Activated naive CD8-positive, alpha-beta T cell treated with anti-CD3 and anti-CD28 coated beads, Interleukin-2, amount 50 U/mL, for 16 hours (primary cell): ENCODE measurements at regions not wholly inside any gene's neighbourhood (a gene's known extent, or its start where the extent isn't known, plus 50 kb on each side); places are given as distances from the start of the nearest gene placed in this dataset.
"Not testable (repeated sequence)": the region's sequence is repeated elsewhere in the genome, so short reads cannot be mapped to it uniquely, and the experiment has no call there.

Experiments used
- DNase-seq: peaks from one replicate; pipeline ENCODE4 v3.0.0-alpha.2; 2020; ENCODE audit warnings: low read depth, low spot score

DNA sequence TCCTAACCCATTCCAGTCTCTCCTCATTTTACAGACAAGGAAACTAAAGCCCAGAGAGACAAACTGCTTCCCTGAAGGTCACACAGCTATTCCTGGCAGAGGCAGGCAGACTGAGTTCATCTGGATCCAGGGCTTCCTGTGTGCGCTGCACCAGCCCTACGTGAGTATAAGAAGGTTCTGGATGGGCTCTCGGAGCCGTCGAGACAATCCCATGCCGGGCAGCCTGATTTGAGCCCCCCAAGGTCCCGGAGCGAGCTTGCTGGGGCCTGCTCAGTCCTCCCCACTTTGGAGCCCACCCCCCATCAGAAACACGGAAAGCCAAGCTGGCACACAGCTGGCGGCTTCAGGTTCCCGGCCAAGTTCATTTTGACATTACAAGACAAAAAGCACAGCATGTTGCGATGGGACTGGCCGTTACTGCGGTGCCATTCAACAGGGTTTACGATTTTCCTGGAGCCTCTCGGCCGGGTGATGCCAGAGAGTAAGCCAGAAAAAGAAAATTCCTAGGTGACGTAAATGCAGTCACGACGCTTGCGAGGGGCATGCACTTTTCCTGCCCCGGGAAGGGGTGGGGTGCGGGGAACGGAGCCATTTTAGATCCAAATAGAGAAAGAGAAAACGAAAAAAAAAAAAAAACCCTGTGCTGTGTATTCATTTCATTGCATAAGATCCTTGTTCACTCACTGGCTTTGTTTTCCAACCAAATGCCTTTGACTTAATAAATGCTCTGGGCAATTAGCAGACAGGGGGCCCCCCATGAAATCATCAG lies 167.1 kb upstream of the FOXF1 start:
- no peak for DNase-seq

GRCh38 chr16:86343796-86344585 lies 166.3 kb upstream of the FOXF1 start:
- DNase-seq = no peak

GRCh38 chr16:86344586-86344871 lies 165.8 kb upstream of the FOXF1 start:
- no peak for DNase-seq

- no peak for DNase-seq
Measured at GRCh38 chr16:86344881-86345280, 165.4 kb upstream of the FOXF1 start.

GRCh38 chr16:86345516-86345915 lies 164.8 kb upstream of the FOXF1 start:
- DNase-seq = no peak

DNA sequence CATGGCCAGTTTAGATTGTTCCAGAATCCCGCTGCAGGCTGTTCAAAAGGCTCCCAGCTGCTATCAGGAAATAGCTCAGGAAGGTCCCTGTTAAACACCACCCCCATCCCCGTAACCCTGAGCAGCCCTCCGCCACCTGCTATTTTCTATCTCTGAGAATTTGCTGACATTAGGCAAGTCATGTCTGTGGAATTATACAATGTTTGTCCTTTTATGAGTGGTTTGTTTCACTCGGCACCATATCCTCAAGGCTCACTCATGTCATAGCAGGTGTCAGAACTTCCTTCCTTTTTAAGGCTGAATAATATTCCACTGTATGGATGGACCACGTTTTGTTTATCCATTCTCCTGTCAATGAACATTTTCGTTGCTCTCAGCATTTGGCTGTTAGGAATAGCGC lies 164.3 kb upstream of the FOXF1 start:
- DNase-seq = no peak

DNA sequence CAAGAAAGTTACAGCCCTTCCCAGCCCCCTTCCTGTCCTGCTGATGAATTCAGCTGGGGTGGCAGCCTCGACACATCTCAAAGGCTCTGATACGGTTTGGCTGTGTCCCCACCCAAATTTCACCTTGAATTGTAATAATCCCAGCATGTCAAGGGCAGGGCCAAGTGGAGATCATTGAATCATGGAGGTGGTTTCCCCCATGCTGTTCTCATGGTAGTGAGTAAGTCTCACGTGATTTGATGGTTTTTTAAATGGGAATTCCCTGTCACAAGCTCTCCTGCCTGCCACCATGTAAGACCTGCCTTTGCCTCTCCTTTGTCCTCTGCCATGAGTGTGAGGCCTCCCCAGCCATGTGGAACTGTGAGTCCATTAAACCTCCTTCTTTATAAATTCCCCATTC lies 163.2 kb upstream of the FOXF1 start:
- DNase-seq = no peak

DNA sequence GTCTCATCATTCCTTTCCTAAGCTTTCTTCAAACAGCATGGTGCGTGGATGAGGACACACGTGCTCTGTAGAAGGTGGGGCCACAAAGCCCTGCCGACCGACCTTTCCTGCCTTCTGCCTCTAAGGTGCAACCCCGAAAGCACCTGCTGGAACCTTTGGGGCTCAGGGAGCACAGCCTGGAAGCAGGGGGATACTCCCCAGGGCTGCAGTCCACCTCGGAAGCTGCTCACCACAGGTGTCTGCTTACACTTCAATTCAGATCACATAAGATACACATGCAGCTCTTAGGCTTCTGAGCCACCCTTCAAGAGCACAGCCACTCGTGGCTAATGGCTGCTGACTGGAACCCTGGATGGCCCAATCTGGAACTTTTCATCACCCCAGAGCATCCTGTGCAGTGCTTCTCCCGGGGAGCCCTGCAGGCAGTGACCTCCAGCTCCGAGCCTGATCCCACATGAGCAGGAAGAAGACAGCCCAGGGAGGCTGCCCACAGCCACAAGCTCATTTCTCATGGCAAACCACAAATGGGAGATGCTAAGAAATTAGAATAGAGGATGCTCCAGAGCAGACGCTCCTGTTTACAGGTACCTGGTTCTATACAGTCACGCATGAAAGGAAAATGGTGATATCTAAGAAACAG lies 162.3 kb upstream of the FOXF1 start:
- no peak for DNase-seq

DNA sequence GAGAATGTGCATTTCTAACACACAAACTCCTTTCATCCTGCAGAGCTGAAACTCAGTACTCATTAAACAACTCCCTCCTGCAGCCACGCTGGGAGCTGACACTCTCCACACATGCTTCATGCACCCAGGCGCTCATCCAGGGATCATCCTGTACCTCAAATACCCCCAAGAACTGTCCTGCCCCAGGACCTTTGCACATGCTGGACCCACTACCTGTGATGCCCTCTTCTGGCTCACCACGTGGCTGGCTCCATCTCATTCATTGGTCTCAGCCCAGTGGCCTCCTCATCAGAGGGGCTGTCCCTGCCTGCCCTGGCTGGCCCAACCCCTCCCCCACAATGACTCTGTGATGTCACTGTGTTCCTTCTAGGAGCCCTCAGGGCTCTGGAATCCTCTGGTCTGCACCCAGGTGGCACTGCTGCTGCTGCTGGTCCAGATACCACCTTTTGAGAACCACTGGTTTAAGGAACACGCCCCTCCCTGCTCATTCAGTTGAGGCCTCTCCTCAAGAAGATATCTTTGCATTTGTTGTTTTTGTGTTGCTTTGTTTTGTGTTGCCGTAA lies 160.9 kb upstream of the FOXF1 start:
- DNase-seq = no peak

- no peak for DNase-seq
Measured at GRCh38 chr16:86350289-86350688, 160.0 kb upstream of the FOXF1 start.

DNA sequence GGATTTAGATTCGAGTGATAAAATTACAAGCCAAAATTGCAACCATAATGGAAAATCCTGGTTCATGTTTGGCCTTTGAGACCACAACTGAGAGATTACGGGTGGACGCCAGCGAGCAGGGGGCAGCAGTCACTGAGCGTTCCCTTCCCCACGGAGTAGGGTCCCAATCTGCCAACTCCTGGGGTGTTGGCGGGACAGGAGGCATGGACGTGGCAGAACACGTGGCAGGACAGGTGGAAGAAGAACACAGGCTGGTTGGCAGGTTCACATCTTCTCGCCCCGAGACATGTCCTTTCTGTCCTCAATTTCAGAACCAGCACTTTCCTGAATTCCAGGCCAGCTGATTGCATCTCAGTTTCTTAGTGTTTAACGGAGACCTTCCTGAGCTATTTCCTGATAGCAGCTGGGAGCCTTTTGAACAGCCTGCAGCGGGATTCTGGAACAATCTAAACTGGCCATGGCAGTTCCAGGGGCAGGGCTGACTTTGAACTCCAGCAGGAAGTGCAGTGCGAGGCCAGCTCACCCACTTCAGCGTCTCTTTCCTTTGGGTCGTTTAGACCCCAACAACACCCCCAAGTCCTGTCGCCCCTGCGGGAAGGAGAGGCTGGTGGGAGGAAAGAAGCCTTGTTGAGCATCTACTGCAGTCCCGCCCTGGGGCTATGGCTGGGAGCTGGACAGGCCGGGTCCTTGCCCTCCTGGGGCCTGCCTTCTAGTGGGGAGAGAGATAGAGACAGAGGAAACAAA lies 159.1 kb upstream of the FOXF1 start:
- no peak for DNase-seq

DNA sequence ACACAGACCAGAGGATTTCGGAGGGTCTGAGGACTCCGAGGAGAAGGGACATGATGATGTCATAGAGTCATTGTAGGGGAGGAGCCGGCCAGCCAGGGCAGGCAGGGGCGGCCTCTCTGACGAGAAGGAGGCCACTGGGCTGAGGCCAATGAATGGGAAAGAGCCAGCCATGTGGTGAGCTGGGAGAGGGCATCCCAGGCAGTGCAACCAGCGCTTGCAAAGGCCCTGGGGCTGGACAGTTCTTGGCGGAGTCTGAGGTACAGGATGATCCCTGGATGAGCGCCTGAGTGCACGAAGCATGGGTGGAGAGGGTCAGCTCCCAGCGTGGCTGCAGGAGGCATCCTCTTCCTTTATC lies 158.6 kb upstream of the FOXF1 start:
- not testable (repeated sequence) for DNase-seq

GRCh38 chr16:86353148-86353547 lies 157.2 kb upstream of the FOXF1 start:
- DNase-seq = no peak

- DNase-seq = no peak
Measured at GRCh38 chr16:86353948-86354347, 156.4 kb upstream of the FOXF1 start.

DNA sequence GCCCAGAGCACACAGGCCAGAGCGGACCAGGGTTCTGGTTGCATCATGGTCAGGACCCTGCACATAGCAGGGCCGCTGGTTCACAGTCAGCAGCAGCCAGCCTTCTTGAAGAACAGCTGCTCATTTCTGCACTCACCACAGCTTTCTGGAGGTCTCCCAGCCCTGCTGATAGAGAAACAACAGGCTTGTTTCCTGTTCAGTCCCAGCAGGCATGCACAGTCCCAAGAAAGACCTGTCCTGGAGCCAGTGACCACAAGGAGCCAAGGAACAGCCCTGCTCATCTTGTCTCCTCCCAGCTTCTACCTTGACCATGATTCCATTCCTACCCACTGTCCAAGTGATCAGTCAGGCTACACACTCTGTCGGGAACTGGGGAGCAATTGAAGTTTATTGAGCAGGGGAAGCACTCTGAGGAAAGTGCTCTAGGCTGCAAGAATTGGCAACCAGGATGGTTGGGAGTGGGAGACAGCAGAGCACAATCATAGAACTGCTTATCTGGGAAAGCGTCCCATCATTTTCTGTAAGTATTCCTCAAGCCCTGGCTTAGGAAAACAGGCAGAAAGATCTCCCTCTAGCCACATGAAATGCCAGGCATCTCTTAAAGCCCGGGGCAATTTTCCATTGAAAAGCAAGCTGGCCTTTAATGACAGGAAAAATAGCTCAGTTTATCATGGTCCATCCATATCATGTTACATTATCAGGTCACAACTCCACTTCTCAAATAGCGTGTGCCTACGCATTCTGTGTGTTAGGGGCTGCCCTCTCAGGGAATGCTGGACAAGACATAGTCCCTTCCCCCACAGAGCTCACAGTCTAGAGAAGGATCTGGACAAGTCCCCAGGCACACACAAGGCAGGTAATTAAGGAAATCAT lies 155.4 kb upstream of the FOXF1 start:
- DNase-seq = no peak

DNA sequence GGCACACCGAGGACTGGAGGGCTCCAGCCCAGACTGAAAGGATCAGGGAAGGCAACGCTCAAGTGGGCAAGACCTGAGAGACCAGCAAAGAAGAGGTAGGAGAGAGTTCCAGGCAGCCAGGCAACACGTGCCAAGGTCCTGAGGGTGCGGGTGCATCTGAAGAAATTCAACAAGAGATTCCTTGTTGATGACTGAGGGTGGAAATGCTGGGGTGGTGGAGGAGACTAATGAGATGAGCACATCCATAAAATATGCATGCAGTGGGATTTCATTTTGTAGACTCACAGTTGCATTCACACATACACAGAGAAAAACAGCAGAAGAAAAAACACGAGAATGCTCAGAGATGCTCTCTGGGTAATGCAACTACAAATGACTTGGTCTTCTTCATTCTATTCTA lies 154.8 kb upstream of the FOXF1 start:
- no peak for DNase-seq

GRCh38 chr16:86355951-86356350 lies 154.4 kb upstream of the FOXF1 start:
- DNase-seq = no peak

DNA sequence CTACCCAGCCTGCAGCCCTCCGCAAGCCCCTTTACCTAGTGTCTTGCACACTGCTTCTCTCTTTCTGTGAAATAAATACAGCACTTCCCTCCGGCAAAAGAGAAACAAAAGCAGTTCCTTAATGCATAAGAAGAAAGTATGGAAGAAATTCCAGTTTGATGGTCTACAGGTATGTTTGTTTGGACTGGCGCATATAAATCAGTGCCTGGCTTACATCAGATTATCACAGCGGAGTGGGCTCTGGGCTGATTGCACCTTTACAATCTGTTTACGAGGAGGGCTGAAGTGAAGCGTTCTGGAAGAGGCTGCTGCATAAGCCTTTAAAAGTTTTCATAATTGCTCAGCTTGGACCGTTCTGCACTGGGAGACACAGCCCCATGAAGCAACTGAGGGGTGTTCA lies 153.5 kb upstream of the FOXF1 start:
- DNase-seq = no peak

GRCh38 chr16:86357303-86357702 lies 153.0 kb upstream of the FOXF1 start:
- DNase-seq = no peak

DNA sequence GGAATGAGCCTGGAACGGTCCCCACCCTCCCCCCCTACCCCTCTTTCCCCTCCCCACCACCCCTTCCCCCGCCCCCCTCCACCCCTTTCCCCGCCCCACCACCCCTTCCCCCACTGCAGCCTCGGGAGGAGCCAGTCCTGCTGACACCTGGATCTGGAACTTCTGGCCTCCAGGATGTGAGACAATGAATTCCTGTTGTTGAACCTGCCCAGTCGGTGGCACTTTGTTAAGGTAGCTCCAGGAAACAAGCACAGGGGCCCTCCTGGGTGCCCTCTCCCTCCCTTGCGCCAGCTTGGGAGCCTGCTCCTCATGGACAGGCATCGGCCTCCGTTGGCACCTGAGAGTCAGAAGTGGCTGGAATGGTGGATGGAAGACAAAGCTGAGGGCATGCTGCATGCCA lies 152.4 kb upstream of the FOXF1 start:
- DNase-seq = no peak

DNA sequence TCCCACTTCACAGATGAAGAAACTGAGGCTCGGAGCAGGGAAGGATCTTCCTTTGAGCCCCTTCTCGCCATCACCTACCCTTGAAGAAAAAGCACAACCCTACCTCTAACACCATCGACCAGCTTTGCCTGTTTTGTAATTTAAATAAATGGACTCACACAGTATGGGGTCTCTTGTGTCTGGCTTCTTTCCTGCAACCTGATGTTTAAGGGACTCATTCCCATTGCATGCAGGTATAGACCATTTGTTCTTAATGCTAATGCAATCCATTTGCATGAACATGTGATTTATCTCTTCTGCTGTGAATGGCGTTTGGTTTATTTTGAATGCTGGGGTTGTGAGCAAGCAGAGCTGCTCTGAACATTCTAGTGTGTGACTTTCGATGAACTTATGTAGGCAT lies 150.8 kb upstream of the FOXF1 start:
- DNase-seq = no peak
